Testis (tissue), 2 donors: ENCODE measurements at regions not wholly inside any gene's neighbourhood (a gene's known extent, or its start where the extent isn't known, plus 50 kb on each side); places are given as distances from the start of the nearest gene placed in this dataset.

ENCODE experiments used
- CTCF ChIP-seq, 3 experiments: fragments of 450-650 bp in 2 of 3; fragments of 200-600 bp in 1 of 3; sonication (generic) in 1 of 3; IDR thresholded peaks; one replicate each; pipeline ENCODE4 v1.5.1; 2016 to 2019; ENCODE audit warnings: antibody characterized with exemption in 3 of 3, mild to moderate bottlenecking in 2 of 3, moderate library complexity in 1 of 3
- POLR2A ChIP-seq: fragments of 450-650 bp; IDR thresholded peaks from one replicate; pipeline ENCODE4 v1.6.1; 2017; ENCODE audit warnings: antibody characterized with exemption, mild to moderate bottlenecking, moderate library complexity

GRCh38 chr17:71440513-71440912 is 680.3 kb upstream of the SOX9 start:
- TF ChIP-seq CTCF (IDR thresholded peaks at IDR 0.05) (no peak), POLR2A (no peak)
